ENCODE measurements at regions not wholly inside any gene's neighbourhood (a gene's known extent, or its start where the extent isn't known, plus 50 kb on each side); places are given as distances from the start of the nearest gene placed in this dataset.

GRCh38 chr10:28948046-28948445 lies 270.7 kb downstream of the BAMBI start:
- ATAC-seq (no peak), DNase-seq (ENCODE audit: low read depth, low spot score) (no peak), FAIRE-seq (no peak)
- Histone ChIP-seq H3K79me2 (ENCODE audit: control insufficient read depth, insufficient read depth, low read length) (no peaks in the 10 kb centered on the region), H3K27ac (ENCODE audit: control insufficient read depth, insufficient read depth) (no peak overlapping the region), H3K4me3 (no peak overlapping the region), H3K9me3 (replicated peaks; ENCODE audit: control insufficient read depth, insufficient read depth, low read length) (no peaks in the 10 kb centered on the region), H3K27me3 (replicated peaks in 1 of 2; ENCODE audit: control insufficient read depth in 2 of 2, insufficient read depth in 2 of 2, low read length in 1 of 2) (no peaks in the 10 kb centered on the region), H3K36me3 (ENCODE audit: control insufficient read depth in 2 of 2, insufficient read depth in 2 of 2, low read length in 1 of 2) (no peaks in the 10 kb centered on the region), H2AFZ (ENCODE audit: control insufficient read depth, low read depth, low read length) (no peak overlapping the region), H3K4me1 (ENCODE audit: control insufficient read depth, insufficient read depth, low read length) (no peaks in the 10 kb centered on the region), H4K20me1 (ENCODE audit: control insufficient read depth, insufficient read depth) (no peaks in the 10 kb centered on the region), H3K9ac (ENCODE audit: control insufficient read depth, insufficient read depth, low read length) (no peak overlapping the region), H3K4me2 (ENCODE audit: control insufficient read depth, insufficient read depth) (no peak overlapping the region)
- TF ChIP-seq BCL3 (IDR thresholded peaks at IDR 0.05; ENCODE audit: borderline replicate concordance, insufficient read depth, low read depth, low read length, poor library complexity, severe bottlenecking): no peak
- WGBS (ENCODE audit: insufficient coverage, insufficient replicate concordance, low lambda C conversion rate, missing lambda C conversion rate): 0% methylated on average over 1 of the region's 1 CpG
- ChIA-PET RAD21 (ENCODE audit: unreplicated experiment) (no interaction called here), CTCF (no interaction called here), SMC1A (ENCODE audit: uncharacterized antibody, unreplicated experiment) (no interaction called here), POLR2A (no interaction called here)
- no TSS peak for BruUV-seq (replicated peaks)
- in situ Hi-C loops (cut with MboI): no loop called here
- intact Hi-C loops (cut with micrococcal nuclease; ENCODE audit: unreplicated experiment): no loop called here

GRCh38 chr10:28949005-28950004 lies 272.0 kb downstream of the BAMBI start:
- no peak for FAIRE-seq
- WGBS (ENCODE audit: insufficient coverage, insufficient replicate concordance, low lambda C conversion rate, missing lambda C conversion rate): 22% methylated on average over 8 of the region's 8 CpGs
- H3K9ac ChIP-seq (ENCODE audit: control insufficient read depth, insufficient read depth, low read length): no peak overlapping the region
- RAD21 ChIA-PET (ENCODE audit: unreplicated experiment): no interaction called here
- no peak overlapping the region for H3K27ac ChIP-seq (ENCODE audit: control insufficient read depth, insufficient read depth)
- H3K36me3 ChIP-seq (ENCODE audit: control insufficient read depth in 2 of 2, insufficient read depth in 2 of 2, low read length in 1 of 2): no peaks in the 10 kb centered on the region
- H3K4me3 ChIP-seq: no peak overlapping the region
- H3K9me3 ChIP-seq (replicated peaks; ENCODE audit: control insufficient read depth, insufficient read depth, low read length): no peaks in the 10 kb centered on the region
- H3K27me3 ChIP-seq (replicated peaks in 1 of 2; ENCODE audit: control insufficient read depth in 2 of 2, insufficient read depth in 2 of 2, low read length in 1 of 2): no peaks in the 10 kb centered on the region
- no peaks in the 10 kb centered on the region for H3K4me1 ChIP-seq (ENCODE audit: control insufficient read depth, insufficient read depth, low read length)
- intact Hi-C loops (cut with micrococcal nuclease; ENCODE audit: unreplicated experiment) (no loop called here), in situ Hi-C loops (cut with MboI) (no loop called here)
- POLR2A ChIA-PET: no interaction called here
- ATAC-seq: peak; percentile 53
- no peak overlapping the region for H3K4me2 ChIP-seq (ENCODE audit: control insufficient read depth, insufficient read depth)
- H2AFZ ChIP-seq (ENCODE audit: control insufficient read depth, low read depth, low read length): no peak overlapping the region
- DNase-seq (ENCODE audit: low read depth, low spot score): no peak
- no peaks in the 10 kb centered on the region for H4K20me1 ChIP-seq (ENCODE audit: control insufficient read depth, insufficient read depth)
- SMC1A ChIA-PET (ENCODE audit: uncharacterized antibody, unreplicated experiment): no interaction called here
- H3K79me2 ChIP-seq (ENCODE audit: control insufficient read depth, insufficient read depth, low read length): no peaks in the 10 kb centered on the region
- CTCF ChIA-PET: no interaction called here
- BruUV-seq (replicated peaks): no TSS peak
- TF ChIP-seq TARDBP (IDR thresholded peaks at IDR 0.05; ENCODE audit: borderline replicate concordance) (no peak), NBN (IDR thresholded peaks at IDR 0.05) (no peak), RUNX3 (IDR thresholded peaks at IDR 0.05; ENCODE audit: low read length) (no peak), HCFC1 (IDR thresholded peaks at IDR 0.05; ENCODE audit: low read length) (no peak), HSF1 (IDR thresholded peaks at IDR 0.05; ENCODE audit: low read depth, low read length) (no peak), BACH1 (IDR thresholded peaks at IDR 0.05; ENCODE audit: borderline replicate concordance) (no peak), MYC (IDR thresholded peaks at IDR 0.05; ENCODE audit: insufficient read depth, insufficient read length, insufficient replicate concordance, low read length, severe bottlenecking) (no peak), POLR2A (IDR thresholded peaks at IDR 0.05; ENCODE audit: low read depth, low read length) (no peak), TCF7 (IDR thresholded peaks at IDR 0.05; ENCODE audit: borderline replicate concordance) (no peak), IRF3 (IDR thresholded peaks at IDR 0.05) (no peak)

All from GM12878 (cell line).